ENCODE measurements at regions not wholly inside any gene's neighbourhood (a gene's known extent, or its start where the extent isn't known, plus 50 kb on each side); places are given as distances from the start of the nearest gene placed in this dataset.

GRCh38 chr1:229108598-229109201 is 162.2 kb upstream of the RAB4A start:
- peak; percentile 83 to 84 for DNase-seq
- no peaks in the 10 kb centered on the region for H3K27me3 ChIP-seq
- 57 to 65% methylated on average over 6 to 10 of the region's 10 CpGs for WGBS, 2 donors
- no peak overlapping the region for H3K4me3 ChIP-seq (replicated peaks in 1 of 3)
- H3K9me3 ChIP-seq = no peaks in the 10 kb centered on the region
- H3K27ac ChIP-seq = peak overlapping the region; percentile 73 to 90 (median 85)
- no peaks in the 10 kb centered on the region for H3K36me3 ChIP-seq
- TF ChIP-seq POLR2A (IDR thresholded peaks at IDR 0.05) = peak in 1 of 2 donors; percentile 58
- TF ChIP-seq CTCF (IDR thresholded peaks at IDR 0.05) = peak in 2 of 6 experiments; percentile 21 to 38
- peaks cover 57 to 67% of the 10 kb centered on the region in 2 donors for H3K4me1 ChIP-seq
- intact Hi-C loops (cut with DNase I) = no loop called here

- Histone ChIP-seq H3K36me3 (no peaks in the 10 kb centered on the region), H3K4me3 (replicated peaks in 1 of 3) (no peak overlapping the region), H3K27me3 (no peaks in the 10 kb centered on the region), H3K27ac (peak overlapping the region; percentile 73 to 90 (median 85)), H3K4me1 (peaks cover 57 to 67% of the 10 kb centered on the region in 2 donors), H3K9me3 (no peaks in the 10 kb centered on the region)
- intact Hi-C loops (cut with DNase I) = no loop called here
- DNase-seq = no peak
- 65 to 68% methylated on average over 5 of the region's 5 CpGs for WGBS, 2 donors
- TF ChIP-seq POLR2A (IDR thresholded peaks at IDR 0.05) = no peak
- no peak for TF ChIP-seq CTCF (IDR thresholded peaks at IDR 0.05)
These were observed 161.6 kb upstream of the RAB4A start for GRCh38 chr1:229109320-229109761.

GRCh38 chr1:229110986-229111385 is 159.9 kb upstream of the RAB4A start:
- intact Hi-C loops (cut with DNase I) = no loop called here
- Histone ChIP-seq H3K36me3 (no peaks in the 10 kb centered on the region), H3K9me3 (no peaks in the 10 kb centered on the region), H3K4me3 (replicated peaks in 1 of 3) (no peak overlapping the region), H3K27ac (peak overlapping the region; percentile 83 to 90 (median 85)), H3K4me1 (peaks cover 53 to 78% of the 10 kb centered on the region in 2 donors), H3K27me3 (no peaks in the 10 kb centered on the region)
- peak; percentile 63 to 74 for DNase-seq
- 85 to 90% methylated on average over 1 of the region's 1 CpG for WGBS, 2 donors
- TF ChIP-seq CTCF (IDR thresholded peaks at IDR 0.05) = no peak
- no peak for TF ChIP-seq POLR2A (IDR thresholded peaks at IDR 0.05)

- TF ChIP-seq CTCF (IDR thresholded peaks at IDR 0.05) = no peak
- TF ChIP-seq POLR2A (IDR thresholded peaks at IDR 0.05) = no peak
- Histone ChIP-seq H3K4me3 (replicated peaks in 1 of 3) (no peak overlapping the region), H3K9me3 (no peaks in the 10 kb centered on the region), H3K4me1 (peaks cover 51 to 77% of the 10 kb centered on the region in 2 donors), H3K36me3 (no peaks in the 10 kb centered on the region), H3K27me3 (no peaks in the 10 kb centered on the region), H3K27ac (peak overlapping the region; percentile 83 to 90 (median 85))
- 79 to 80% methylated on average over 6 of the region's 6 CpGs for WGBS, 2 donors
- DNase-seq = no peak
- intact Hi-C loops (cut with DNase I) = no loop called here
These were observed 159.1 kb upstream of the RAB4A start for GRCh38 chr1:229111703-229112319.
